IMR-90 (cell line): ENCODE measurements at regions not wholly inside any gene's neighbourhood (a gene's known extent, or its start where the extent isn't known, plus 50 kb on each side); places are given as distances from the start of the nearest gene placed in this dataset.

Experiments used
- ATAC-seq: fragments of 200-7000 bp; cut with Tn5 transposase; 2 replicates; pipeline ENCODE4 v1.9.1; 2020; ENCODE audit warnings: low read depth, mild to moderate bottlenecking, moderate library complexity
- BruUV-seq: library from RNA; stranded (reverse); fragments of 400-500 nt; replicated peaks from 2 replicates; lab custom pipeline; 2021; lab: Mats Ljungman, UMichigan
- CTCF ChIA-PET: fragments of 300-600 bp; formaldehyde crosslinking; extraction: SDS; loops from one replicate; lab custom pipeline; 2021; ENCODE audit warnings: antibody characterized with exemption; lab: Yijun Ruan, JAX
- POLR2A ChIA-PET: fragments of 300-600 bp; sonication (Branson Sonifier 250); formaldehyde crosslinking; loops from one replicate; lab custom pipeline; 2022; ENCODE audit warnings: antibody characterized with exemption; ENCODE audit not compliant: unreplicated experiment; lab: Charles Lee
- DNase-seq: peaks from one replicate; pipeline ENCODE4 v3.0.0; 2013
- H2AFZ ChIP-seq: replicated peaks from 2 replicates; pipeline ENCODE3; 2013; ENCODE audit warnings: low read length, mild to moderate bottlenecking; ENCODE audit not compliant: poor library complexity
- H2AK5ac ChIP-seq: 2 replicates; pipeline ENCODE4 v1.6.1; 2013; ENCODE audit warnings: low read depth, low read length, inconsistent platforms
- H2AK9ac ChIP-seq: replicated peaks from 2 replicates; pipeline ENCODE3; 2013; ENCODE audit warnings: mild to moderate bottlenecking, low read depth, low read length, moderate library complexity; ENCODE audit not compliant: poor library complexity
- H2BK120ac ChIP-seq: 2 replicates; pipeline ENCODE4 v1.6.1; 2013; ENCODE audit warnings: low read depth, low read length, inconsistent platforms
- H2BK15ac ChIP-seq: 3 replicates; pipeline ENCODE4 v1.6.1; 2013; ENCODE audit warnings: low read depth, low read length, inconsistent platforms
- H2BK20ac ChIP-seq: 2 replicates; pipeline ENCODE4 v1.6.1; 2013; ENCODE audit warnings: low read depth, mild to moderate bottlenecking, inconsistent platforms, low read length, moderate library complexity
- H2BK5ac ChIP-seq: 2 replicates; pipeline ENCODE4 v1.6.1; 2013; ENCODE audit warnings: mild to moderate bottlenecking, low read depth, low read length, inconsistent platforms; ENCODE audit not compliant: poor library complexity, severe bottlenecking
- H3K14ac ChIP-seq: replicated peaks from 2 replicates; pipeline ENCODE4 v1.6.1; 2013; ENCODE audit warnings: low read depth, low read length, inconsistent platforms
- H3K18ac ChIP-seq: 2 replicates; pipeline ENCODE4 v1.6.1; 2013; ENCODE audit warnings: low read depth, low read length, control low read depth
- H3K23ac ChIP-seq: 2 replicates; pipeline ENCODE4 v1.6.1; 2013; ENCODE audit warnings: low read depth, low read length, inconsistent platforms
- H3K27ac ChIP-seq: 2 replicates; pipeline ENCODE4 v1.5.1; 2013; ENCODE audit warnings: mild to moderate bottlenecking, control low read depth, low read length; ENCODE audit not compliant: insufficient read depth
- H3K27me3 ChIP-seq: 2 replicates; pipeline ENCODE4 v1.6.1; 2013; ENCODE audit warnings: low read length; ENCODE audit not compliant: control insufficient read depth, insufficient read depth
- H3K36me3 ChIP-seq: 2 replicates; pipeline ENCODE4 v1.6.1; 2013; ENCODE audit warnings: low read length, mixed read lengths; ENCODE audit not compliant: control insufficient read depth, insufficient read depth
- H3K4ac ChIP-seq: 2 replicates; pipeline ENCODE4 v1.6.1; 2013; ENCODE audit warnings: low read depth, low read length, inconsistent platforms
- H3K4me1 ChIP-seq: 2 replicates; pipeline ENCODE4 v1.6.1; 2013; ENCODE audit warnings: low read length, mixed read lengths; ENCODE audit not compliant: control insufficient read depth, insufficient read depth
- H3K4me2 ChIP-seq: 2 replicates; pipeline ENCODE4 v1.6.1; 2013; ENCODE audit warnings: low read depth, mild to moderate bottlenecking, control low read depth, low read length, moderate library complexity
- H3K4me3 ChIP-seq: 2 replicates; pipeline ENCODE4 v1.5.1; 2013; ENCODE audit warnings: low read depth, mild to moderate bottlenecking, control low read depth, low read length, moderate library complexity; ENCODE audit not compliant: insufficient read depth
- H3K56ac ChIP-seq: 2 replicates; pipeline ENCODE4 v1.6.1; 2013; ENCODE audit warnings: low read length, inconsistent platforms; ENCODE audit not compliant: insufficient read depth; ENCODE audit errors: extremely low read depth
- H3K79me1 ChIP-seq, 2 experiments: 2 replicates each; pipeline ENCODE4 v1.6.1; 2013; ENCODE audit warnings: low read length in 2 of 2, inconsistent platforms in 1 of 2, low read depth in 1 of 2
- H3K9ac ChIP-seq: 2 replicates; pipeline ENCODE4 v1.6.1; 2013; ENCODE audit warnings: low read depth, low read length, control low read depth
- H3K9me1 ChIP-seq: 2 replicates; pipeline ENCODE4 v1.6.1; 2013; ENCODE audit warnings: low read length, inconsistent platforms; ENCODE audit not compliant: insufficient read depth
- H3K9me3 ChIP-seq: 2 replicates; pipeline ENCODE4 v1.6.1; 2013; ENCODE audit warnings: low read length; ENCODE audit not compliant: control insufficient read depth, insufficient read depth
- H4K20me1 ChIP-seq: 2 replicates; pipeline ENCODE4 v1.6.1; 2013; ENCODE audit warnings: low read length, inconsistent platforms; ENCODE audit not compliant: insufficient read depth
- H4K5ac ChIP-seq: 2 replicates; pipeline ENCODE4 v1.6.1; 2013; ENCODE audit warnings: mild to moderate bottlenecking, low read depth, low read length, control low read depth
- H4K8ac ChIP-seq, 2 experiments: 2 replicates each; pipeline ENCODE4 v1.6.1; 2013; ENCODE audit warnings: low read depth in 2 of 2, low read length in 2 of 2, control low read depth in 1 of 2, inconsistent platforms in 1 of 2
- H4K91ac ChIP-seq: 2 replicates; pipeline ENCODE4 v1.6.1; 2013; ENCODE audit warnings: low read depth, low read length, inconsistent platforms; ENCODE audit not compliant: insufficient read depth
- BHLHE40 ChIP-seq: fragments of 150-350 bp; IDR thresholded peaks from 2 replicates; pipeline ENCODE4 v1.6.1; 2016; ENCODE audit warnings: mild to moderate bottlenecking, low read depth, low read length
- CHD1 ChIP-seq: IDR thresholded peaks from 2 replicates; pipeline ENCODE4 v1.6.1; 2012; ENCODE audit warnings: low read depth, low read length, improper control_type of control experiment
- CTCF ChIP-seq: conservative IDR thresholded peaks from 2 replicates; pipeline ENCODE4 v1.5.1; 2012; ENCODE audit warnings: mild to moderate bottlenecking, low read depth, low read length, improper control_type of control experiment
- FOS ChIP-seq: fragments of 150-350 bp; IDR thresholded peaks from 2 replicates; pipeline ENCODE4 v1.6.1; 2016; ENCODE audit warnings: low read depth, low read length
- MAFK ChIP-seq: IDR thresholded peaks from 2 replicates; pipeline ENCODE4 v1.6.1; 2012; ENCODE audit warnings: low read depth, low read length, improper control_type of control experiment
- MAZ ChIP-seq: IDR thresholded peaks from 2 replicates; pipeline ENCODE4 v1.6.1; 2012; ENCODE audit warnings: low read depth, mild to moderate bottlenecking, low read length, improper control_type of control experiment, moderate library complexity, borderline replicate concordance
- MXI1 ChIP-seq: IDR thresholded peaks from 2 replicates; pipeline ENCODE4 v1.6.1; 2012; ENCODE audit warnings: low read depth, mild to moderate bottlenecking, low read length, moderate library complexity, borderline replicate concordance
- NFE2L2 ChIP-seq: fragments of 150-350 bp; IDR thresholded peaks from 2 replicates; pipeline ENCODE4 v1.6.1; 2016; ENCODE audit warnings: low read depth, mild to moderate bottlenecking, low read length
- RAD21 ChIP-seq: IDR thresholded peaks from 2 replicates; pipeline ENCODE4 v1.6.1; 2012; ENCODE audit warnings: low read length, improper control_type of control experiment
- RCOR1 ChIP-seq: IDR thresholded peaks from 2 replicates; pipeline ENCODE4 v1.6.1; 2012; ENCODE audit warnings: mild to moderate bottlenecking, low read length, improper control_type of control experiment; ENCODE audit not compliant: insufficient replicate concordance
- RFX5 ChIP-seq: IDR thresholded peaks from 2 replicates; pipeline ENCODE4 v1.8.0; 2012; ENCODE audit warnings: low read depth, mild to moderate bottlenecking, low read length, moderate library complexity
- SMC3 ChIP-seq: fragments of 150-350 bp; IDR thresholded peaks from 2 replicates; pipeline ENCODE4 v1.6.1; 2016; ENCODE audit warnings: low read depth, mild to moderate bottlenecking, antibody characterized with exemption, low read length, moderate library complexity
- dilution Hi-C: fragments of 300-500 bp; cut with HindIII; formaldehyde crosslinking; loops from one replicate; pipeline ENCODE4 v1.14.3; 2018; ENCODE audit warnings: low sequenced_read_pairs; ENCODE audit not compliant: unreplicated experiment
- in situ Hi-C: fragments of 300-500 bp; cut with MboI; formaldehyde crosslinking; loops from 3 replicates; pipeline ENCODE4 v1.14.3; 2019; ENCODE audit warnings: low sequenced_read_pairs, inconsistent platforms, mixed read lengths
- intact Hi-C: fragments of 100-400 bp; cut with micrococcal nuclease; formaldehyde crosslinking; loops from 2 replicates; pipeline ENCODE4 v1.10.0; 2022
- TF ChIP-seq, protein P1 (sequence below): fragments of 150-350 bp; IDR thresholded peaks from 2 replicates; pipeline ENCODE4 v1.6.1; 2017; ENCODE audit warnings: mild to moderate bottlenecking, antibody characterized with exemption, low read length, low read depth

- no peak overlapping the region for H3K14ac ChIP-seq
- no peak for TF ChIP-seq MXI1
- TF ChIP-seq MAZ: no peak
- TF ChIP-seq CTCF: no peak
- no peak for TF ChIP-seq SMC3
- no peak for TF ChIP-seq MAFK
- TF ChIP-seq FOS: no peak
- TF ChIP-seq BHLHE40: no peak
- TF ChIP-seq RCOR1: no peak
- TF ChIP-seq CHD1: no peak
- TF ChIP-seq NFE2L2: no peak
- no peak for TF ChIP-seq RFX5
- TF ChIP-seq, protein P1, sequence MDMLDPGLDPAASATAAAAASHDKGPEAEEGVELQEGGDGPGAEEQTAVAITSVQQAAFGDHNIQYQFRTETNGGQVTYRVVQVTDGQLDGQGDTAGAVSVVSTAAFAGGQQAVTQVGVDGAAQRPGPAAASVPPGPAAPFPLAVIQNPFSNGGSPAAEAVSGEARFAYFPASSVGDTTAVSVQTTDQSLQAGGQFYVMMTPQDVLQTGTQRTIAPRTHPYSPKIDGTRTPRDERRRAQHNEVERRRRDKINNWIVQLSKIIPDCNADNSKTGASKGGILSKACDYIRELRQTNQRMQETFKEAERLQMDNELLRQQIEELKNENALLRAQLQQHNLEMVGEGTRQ: no peak
- TF ChIP-seq RAD21: no peak
- no peak overlapping the region for H2BK5ac ChIP-seq
- H2AFZ ChIP-seq: no peak overlapping the region
- in situ Hi-C loops (no loop called here), dilution Hi-C loops (no loop called here), intact Hi-C loops (no loop called here)
- H3K9me3 ChIP-seq: no peaks in the 10 kb centered on the region
- no peaks in the 10 kb centered on the region for H3K79me1 ChIP-seq
- H2AK9ac ChIP-seq: no peak overlapping the region
- H3K9me1 ChIP-seq: no peaks in the 10 kb centered on the region
- H3K56ac ChIP-seq: no peak overlapping the region
- no peak overlapping the region for H3K23ac ChIP-seq
- no peaks in the 10 kb centered on the region for H3K4me1 ChIP-seq
- no peaks in the 10 kb centered on the region for H4K20me1 ChIP-seq
- ATAC-seq (no peak), DNase-seq (no peak)
- ChIA-PET CTCF (no interaction called here), POLR2A (no interaction called here)
- no peaks in the 10 kb centered on the region for H3K27me3 ChIP-seq
- H4K5ac ChIP-seq: no peak overlapping the region
- no peaks in the 10 kb centered on the region for H3K36me3 ChIP-seq
- H3K4me3 ChIP-seq: no peak overlapping the region
- H4K8ac ChIP-seq: no peak overlapping the region
- H3K4ac ChIP-seq: no peak overlapping the region
- H3K18ac ChIP-seq: no peak overlapping the region
- no peak overlapping the region for H4K91ac ChIP-seq
- no TSS peak for BruUV-seq
- H3K27ac ChIP-seq: no peak overlapping the region
- no peak overlapping the region for H3K9ac ChIP-seq
- no peak overlapping the region for H2AK5ac ChIP-seq
- no peak overlapping the region for H2BK15ac ChIP-seq
- H2BK20ac ChIP-seq: no peak overlapping the region
- H2BK120ac ChIP-seq: no peak overlapping the region
- H3K4me2 ChIP-seq: no peak overlapping the region
Measured at GRCh38 chrX:129097668-129098067, 425.6 kb downstream of the SMARCA1 start.
